HCT116 (cell line): ENCODE measurements at regions not wholly inside any gene's neighbourhood (a gene's known extent, or its start where the extent isn't known, plus 50 kb on each side); places are given as distances from the start of the nearest gene placed in this dataset.

Experiments used
- ATAC-seq: fragments of 200-7000 bp; cut with Tn5 transposase; 2 replicates; pipeline ENCODE4 v1.9.1; 2020; ENCODE audit warnings: mild to moderate bottlenecking, moderate library complexity
- BruUV-seq: library from RNA; stranded (reverse); fragments of 400-500 nt; replicated peaks from 2 replicates; lab custom pipeline; 2021; lab: Mats Ljungman, UMichigan
- CTCF ChIA-PET: fragments of 300-600 bp; sonication (Branson Sonifier 250); formaldehyde crosslinking; loops from one replicate; lab custom pipeline; 2021; ENCODE audit warnings: antibody characterized with exemption; lab: Charles Lee
- POLR2A ChIA-PET: fragments of 300-600, 350-600 bp; sonication (Branson Sonifier 250); formaldehyde crosslinking; loops from one replicate; lab custom pipeline; 2021; ENCODE audit warnings: antibody characterized with exemption; lab: Charles Lee
- RAD21 ChIA-PET, 2 experiments: fragments of 300-600 bp; sonication (Branson Sonifier 250); formaldehyde crosslinking; loops; one replicate each; lab custom pipeline; 2023; ENCODE audit warnings: low total read pairs in 2 of 2; ENCODE audit not compliant: uncharacterized antibody in 2 of 2, unreplicated experiment in 2 of 2, low non-redundant PET in 1 of 2; lab: Charles Lee
- DNase-seq: peaks from one replicate; pipeline ENCODE4 v3.0.0-alpha.2; 2010; ENCODE audit warnings: low read depth, low spot score
- H2AFZ ChIP-seq: fragments of 200-600 bp; shearing (Covaris generic), sonication (generic); 2 replicates; pipeline ENCODE4 v1.6.1; 2017; ENCODE audit warnings: low read depth, mixed run types, mixed read lengths, antibody characterized with exemption, low read length; ENCODE audit not compliant: poor library complexity, severe bottlenecking
- H3K27ac ChIP-seq: 2 replicates; pipeline ENCODE4 v1.5.1; 2012; ENCODE audit warnings: low read depth, low read length
- H3K27me3 ChIP-seq: fragments of 200-600 bp; sonication (generic); 2 replicates; pipeline ENCODE4 v1.6.1; 2016; ENCODE audit warnings: mixed run types, low read length, mixed read lengths; ENCODE audit not compliant: insufficient read depth
- H3K36me3 ChIP-seq, 2 experiments: fragments of 200-500 bp in 1 of 2; fragments of 200-600 bp in 1 of 2; sonication (Bioruptor generic) in 1 of 2; sonication (generic) in 1 of 2; 2 replicates each; pipeline versions ENCODE4 v1.5.1 to v1.6.1; 2014 to 2016; ENCODE audit warnings: low read length in 2 of 2, inconsistent platforms in 1 of 2, mixed read lengths in 1 of 2, mixed run types in 1 of 2; ENCODE audit not compliant: insufficient read depth in 2 of 2, control insufficient read depth in 1 of 2
- H3K4me1 ChIP-seq, 2 experiments: fragments of 200-600 bp in 1 of 2; sonication (generic) in 1 of 2; 2 replicates each; pipeline versions ENCODE4 v1.5.1 to v1.6.1; 2012 to 2017; ENCODE audit warnings: low read length in 2 of 2, inconsistent platforms in 1 of 2, mild to moderate bottlenecking in 1 of 2, mixed read lengths in 1 of 2, mixed run types in 1 of 2, moderate library complexity in 1 of 2; ENCODE audit not compliant: insufficient read depth in 2 of 2, control insufficient read depth in 1 of 2
- H3K4me2 ChIP-seq: fragments of 200-600 bp; sonication (generic); 2 replicates; pipeline ENCODE4 v1.6.1; 2017; ENCODE audit warnings: mixed run types, low read length, mixed read lengths
- H3K4me3 ChIP-seq, 2 experiments: fragments of 200-600 bp in 1 of 2; sonication (generic) in 1 of 2; replicated peaks in 1 of 2; 2 replicates each; pipeline ENCODE4 v1.5.1; 2011 to 2016; ENCODE audit warnings: low read length in 2 of 2, control low read depth in 1 of 2, low read depth in 1 of 2, mild to moderate bottlenecking in 1 of 2, mixed read lengths in 1 of 2, mixed run types in 1 of 2
- H3K79me2 ChIP-seq: fragments of 200-600 bp; sonication (generic); 2 replicates; pipeline ENCODE4 v1.6.1; 2017; ENCODE audit warnings: mild to moderate bottlenecking, mixed run types, low read length, moderate library complexity, mixed read lengths; ENCODE audit not compliant: insufficient read depth
- H3K9ac ChIP-seq: fragments of 200-600 bp; sonication (generic); 2 replicates; pipeline ENCODE4 v1.6.1; 2016; ENCODE audit warnings: low read length, mixed read lengths
- H3K9me2 ChIP-seq: fragments of 200-600 bp; sonication (generic), shearing (Covaris generic); 2 replicates; pipeline ENCODE4 v1.6.1; 2017; ENCODE audit warnings: mixed run types, mild to moderate bottlenecking, moderate library complexity; ENCODE audit not compliant: insufficient read depth
- H3K9me3 ChIP-seq, 2 experiments: fragments of 200-500 bp in 1 of 2; fragments of 200-600 bp in 1 of 2; sonication (Bioruptor generic) in 1 of 2; sonication (generic) in 1 of 2; 2 replicates each; pipeline ENCODE4 v1.6.1; 2014 to 2017; ENCODE audit warnings: low read length in 2 of 2, mixed read lengths in 2 of 2, inconsistent platforms in 1 of 2, low read depth in 1 of 2, mild to moderate bottlenecking in 1 of 2, mixed run types in 1 of 2, moderate library complexity in 1 of 2; ENCODE audit not compliant: control insufficient read depth in 1 of 2, insufficient read depth in 1 of 2
- H4K20me1 ChIP-seq: fragments of 200-600 bp; sonication (generic), shearing (Covaris generic); 2 replicates; pipeline ENCODE4 v1.6.1; 2017; ENCODE audit warnings: mixed run types, mild to moderate bottlenecking, moderate library complexity; ENCODE audit not compliant: insufficient read depth
- CBX3 ChIP-seq: IDR thresholded peaks from 2 replicates; pipeline ENCODE4 v1.6.1; 2012; ENCODE audit warnings: low read depth
- EGR1 ChIP-seq: IDR thresholded peaks from 2 replicates; pipeline ENCODE4 v1.6.1; 2012; ENCODE audit warnings: low read depth
- EZH2phosphoT487 ChIP-seq: fragments of 200-600 bp; IDR thresholded peaks from 2 replicates; pipeline ENCODE4 v1.6.1; 2018; ENCODE audit warnings: antibody characterized with exemption, borderline replicate concordance
- FOSL1 ChIP-seq: IDR thresholded peaks from 2 replicates; pipeline ENCODE4 v1.6.1; 2012; ENCODE audit warnings: low read depth
- JUND ChIP-seq: IDR thresholded peaks from 2 replicates; pipeline ENCODE4 v1.6.1; 2012
- POLR2A ChIP-seq: IDR thresholded peaks from 2 replicates; pipeline ENCODE4 v1.7.0; 2011; ENCODE audit warnings: borderline replicate concordance; ENCODE audit not compliant: insufficient read depth, insufficient read length; ENCODE audit errors: extremely low read depth
- POLR2AphosphoS5 ChIP-seq: IDR thresholded peaks from 2 replicates; pipeline ENCODE4 v1.6.1; 2011; ENCODE audit warnings: mild to moderate bottlenecking, low read depth, low read length, moderate library complexity
- RAD21 ChIP-seq: IDR thresholded peaks from 2 replicates; pipeline ENCODE4 v1.6.1; 2012; ENCODE audit warnings: low read depth, mild to moderate bottlenecking
- SP1 ChIP-seq: IDR thresholded peaks from 2 replicates; pipeline ENCODE4 v1.6.1; 2012; ENCODE audit warnings: low read depth
- intact Hi-C: fragments of 100-400 bp; cut with micrococcal nuclease; formaldehyde crosslinking; loops from 2 replicates; pipeline ENCODE4 v1.10.0; 2022
- TF ChIP-seq, protein P1 (sequence below): IDR thresholded peaks from 2 replicates; pipeline ENCODE4 v1.6.1; 2012; ENCODE audit warnings: low read depth
- TF ChIP-seq, protein P2 (sequence below), 3 experiments: fragments of 200-600 bp in 1 of 3; sonication (generic) in 1 of 3; IDR thresholded peaks in 2 of 3; conservative IDR thresholded peaks in 1 of 3; 2 replicates each; pipeline ENCODE4 v1.5.1; 2012 to 2017; ENCODE audit warnings: low read depth in 2 of 3, low read length in 2 of 3, antibody characterized with exemption in 1 of 3, borderline replicate concordance in 1 of 3, control low read depth in 1 of 3, mild to moderate bottlenecking in 1 of 3, mixed read lengths in 1 of 3, mixed run types in 1 of 3, moderate library complexity in 1 of 3; ENCODE audit not compliant: insufficient read depth in 1 of 3
- TF ChIP-seq, protein P3 (sequence below): IDR thresholded peaks from 2 replicates; pipeline ENCODE4 v1.6.1; 2011; ENCODE audit warnings: mild to moderate bottlenecking, low read length, moderate library complexity; ENCODE audit not compliant: insufficient replicate concordance; ENCODE audit errors: extremely low read depth

DNA sequence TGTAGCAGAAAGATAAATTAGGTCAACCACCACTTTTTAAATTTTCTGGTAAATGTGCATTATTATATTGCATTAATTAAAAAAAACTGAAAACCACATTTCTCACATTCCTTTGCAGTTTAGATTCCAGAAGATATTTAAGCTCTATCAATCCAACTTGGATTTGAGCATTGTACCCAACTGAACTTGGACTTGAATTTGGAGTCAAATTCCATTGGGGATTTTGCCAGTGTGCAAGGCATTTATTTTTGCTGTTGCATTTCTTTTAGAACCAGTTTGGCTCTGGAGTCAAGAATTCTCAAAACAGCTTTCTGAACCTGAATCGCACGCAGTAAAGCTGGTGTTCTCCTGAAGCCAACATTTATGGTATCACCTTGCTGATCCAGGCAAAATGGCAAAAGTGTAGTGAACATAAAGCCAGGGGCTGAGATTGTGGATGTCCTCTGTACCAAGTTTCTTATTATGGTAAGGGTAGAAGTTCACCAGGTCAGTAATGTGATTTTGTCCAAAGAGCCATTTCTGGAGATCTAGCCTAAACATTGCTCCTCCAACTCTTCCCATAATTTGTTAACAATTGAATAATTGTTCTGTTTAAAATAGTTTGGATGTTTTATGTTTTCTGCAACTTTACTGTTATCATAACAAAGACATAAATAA lies 890.9 kb downstream of the LRRIQ3 start:
- no peak overlapping the region for H3K9ac ChIP-seq
- CTCF ChIA-PET, result no interaction called here
- TF ChIP-seq SP1 (no peak), POLR2A (no peak), FOSL1 (no peak), POLR2AphosphoS5 (no peak), EZH2phosphoT487 (no peak), EGR1 (no peak), CBX3 (no peak), RAD21 (no peak), JUND (no peak)
- TF ChIP-seq, protein P1, sequence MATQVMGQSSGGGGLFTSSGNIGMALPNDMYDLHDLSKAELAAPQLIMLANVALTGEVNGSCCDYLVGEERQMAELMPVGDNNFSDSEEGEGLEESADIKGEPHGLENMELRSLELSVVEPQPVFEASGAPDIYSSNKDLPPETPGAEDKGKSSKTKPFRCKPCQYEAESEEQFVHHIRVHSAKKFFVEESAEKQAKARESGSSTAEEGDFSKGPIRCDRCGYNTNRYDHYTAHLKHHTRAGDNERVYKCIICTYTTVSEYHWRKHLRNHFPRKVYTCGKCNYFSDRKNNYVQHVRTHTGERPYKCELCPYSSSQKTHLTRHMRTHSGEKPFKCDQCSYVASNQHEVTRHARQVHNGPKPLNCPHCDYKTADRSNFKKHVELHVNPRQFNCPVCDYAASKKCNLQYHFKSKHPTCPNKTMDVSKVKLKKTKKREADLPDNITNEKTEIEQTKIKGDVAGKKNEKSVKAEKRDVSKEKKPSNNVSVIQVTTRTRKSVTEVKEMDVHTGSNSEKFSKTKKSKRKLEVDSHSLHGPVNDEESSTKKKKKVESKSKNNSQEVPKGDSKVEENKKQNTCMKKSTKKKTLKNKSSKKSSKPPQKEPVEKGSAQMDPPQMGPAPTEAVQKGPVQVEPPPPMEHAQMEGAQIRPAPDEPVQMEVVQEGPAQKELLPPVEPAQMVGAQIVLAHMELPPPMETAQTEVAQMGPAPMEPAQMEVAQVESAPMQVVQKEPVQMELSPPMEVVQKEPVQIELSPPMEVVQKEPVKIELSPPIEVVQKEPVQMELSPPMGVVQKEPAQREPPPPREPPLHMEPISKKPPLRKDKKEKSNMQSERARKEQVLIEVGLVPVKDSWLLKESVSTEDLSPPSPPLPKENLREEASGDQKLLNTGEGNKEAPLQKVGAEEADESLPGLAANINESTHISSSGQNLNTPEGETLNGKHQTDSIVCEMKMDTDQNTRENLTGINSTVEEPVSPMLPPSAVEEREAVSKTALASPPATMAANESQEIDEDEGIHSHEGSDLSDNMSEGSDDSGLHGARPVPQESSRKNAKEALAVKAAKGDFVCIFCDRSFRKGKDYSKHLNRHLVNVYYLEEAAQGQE, result no peak
- TF ChIP-seq, protein P2, sequence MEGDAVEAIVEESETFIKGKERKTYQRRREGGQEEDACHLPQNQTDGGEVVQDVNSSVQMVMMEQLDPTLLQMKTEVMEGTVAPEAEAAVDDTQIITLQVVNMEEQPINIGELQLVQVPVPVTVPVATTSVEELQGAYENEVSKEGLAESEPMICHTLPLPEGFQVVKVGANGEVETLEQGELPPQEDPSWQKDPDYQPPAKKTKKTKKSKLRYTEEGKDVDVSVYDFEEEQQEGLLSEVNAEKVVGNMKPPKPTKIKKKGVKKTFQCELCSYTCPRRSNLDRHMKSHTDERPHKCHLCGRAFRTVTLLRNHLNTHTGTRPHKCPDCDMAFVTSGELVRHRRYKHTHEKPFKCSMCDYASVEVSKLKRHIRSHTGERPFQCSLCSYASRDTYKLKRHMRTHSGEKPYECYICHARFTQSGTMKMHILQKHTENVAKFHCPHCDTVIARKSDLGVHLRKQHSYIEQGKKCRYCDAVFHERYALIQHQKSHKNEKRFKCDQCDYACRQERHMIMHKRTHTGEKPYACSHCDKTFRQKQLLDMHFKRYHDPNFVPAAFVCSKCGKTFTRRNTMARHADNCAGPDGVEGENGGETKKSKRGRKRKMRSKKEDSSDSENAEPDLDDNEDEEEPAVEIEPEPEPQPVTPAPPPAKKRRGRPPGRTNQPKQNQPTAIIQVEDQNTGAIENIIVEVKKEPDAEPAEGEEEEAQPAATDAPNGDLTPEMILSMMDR (IDR thresholded peaks at IDR 0.05 in 2 of 3, conservative IDR thresholded peaks at IDR 0.05 in 1 of 3; ENCODE audit: borderline replicate concordance in 1 of 3, insufficient read depth in 1 of 3, low read depth in 2 of 3, low read length in 2 of 3), result no peak
- TF ChIP-seq, protein P3, sequence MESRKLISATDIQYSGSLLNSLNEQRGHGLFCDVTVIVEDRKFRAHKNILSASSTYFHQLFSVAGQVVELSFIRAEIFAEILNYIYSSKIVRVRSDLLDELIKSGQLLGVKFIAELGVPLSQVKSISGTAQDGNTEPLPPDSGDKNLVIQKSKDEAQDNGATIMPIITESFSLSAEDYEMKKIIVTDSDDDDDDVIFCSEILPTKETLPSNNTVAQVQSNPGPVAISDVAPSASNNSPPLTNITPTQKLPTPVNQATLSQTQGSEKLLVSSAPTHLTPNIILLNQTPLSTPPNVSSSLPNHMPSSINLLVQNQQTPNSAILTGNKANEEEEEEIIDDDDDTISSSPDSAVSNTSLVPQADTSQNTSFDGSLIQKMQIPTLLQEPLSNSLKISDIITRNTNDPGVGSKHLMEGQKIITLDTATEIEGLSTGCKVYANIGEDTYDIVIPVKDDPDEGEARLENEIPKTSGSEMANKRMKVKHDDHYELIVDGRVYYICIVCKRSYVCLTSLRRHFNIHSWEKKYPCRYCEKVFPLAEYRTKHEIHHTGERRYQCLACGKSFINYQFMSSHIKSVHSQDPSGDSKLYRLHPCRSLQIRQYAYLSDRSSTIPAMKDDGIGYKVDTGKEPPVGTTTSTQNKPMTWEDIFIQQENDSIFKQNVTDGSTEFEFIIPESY, result no peak
- TF ChIP-seq, all 23 proteins: peak for 0
- POLR2A ChIA-PET, result no interaction called here
- H3K4me1 ChIP-seq, result no peaks in the 10 kb centered on the region
- no peak overlapping the region for H3K27ac ChIP-seq
- peaks cover 0 to 8% of the 10 kb centered on the region in 2 experiments; a peak in 3 of 4 replicates for H3K9me3 ChIP-seq
- H3K4me3 ChIP-seq, result no peak overlapping the region
- H3K27me3 ChIP-seq, result no peaks in the 10 kb centered on the region
- no peak overlapping the region for H2AFZ ChIP-seq
- DNase-seq (no peak), ATAC-seq (no peak)
- intact Hi-C loops, result no loop called here
- RAD21 ChIA-PET, result no interaction called here
- no TSS peak for BruUV-seq
- no peaks in the 10 kb centered on the region for H4K20me1 ChIP-seq
- no peak overlapping the region for H3K4me2 ChIP-seq
- H3K79me2 ChIP-seq, result no peaks in the 10 kb centered on the region
- no peaks in the 10 kb centered on the region for H3K36me3 ChIP-seq
- H3K9me2 ChIP-seq, result no peaks in the 10 kb centered on the region
